Type B pancreatic cell (in vitro differentiated cells): ENCODE measurements at regions not wholly inside any gene's neighbourhood (a gene's known extent, or its start where the extent isn't known, plus 50 kb on each side); places are given as distances from the start of the nearest gene placed in this dataset.

Experiments
- DNase-seq: peaks from one replicate; pipeline ENCODE4 v3.0.0; 2021; ENCODE audit warnings: mixed read lengths; ENCODE audit not compliant: unreplicated experiment; ENCODE audit errors: extremely low spot score
- H3K27ac Mint-ChIP-seq: 2 replicates; pipeline ENCODE4 v1.8.0; 2021; ENCODE audit warnings: mild to moderate bottlenecking, mixed read lengths
- H3K27me3 Mint-ChIP-seq: 2 replicates; pipeline ENCODE4 v1.8.0; 2021; ENCODE audit warnings: mixed read lengths
- H3K36me3 Mint-ChIP-seq: 2 replicates; pipeline ENCODE4 v1.8.0; 2021; ENCODE audit warnings: mixed read lengths
- H3K4me1 Mint-ChIP-seq: one replicate; pipeline ENCODE4 v1.8.0; 2021; ENCODE audit warnings: mixed read lengths; ENCODE audit not compliant: unreplicated experiment
- H3K4me3 Mint-ChIP-seq: 2 replicates; pipeline ENCODE4 v1.8.0; 2021; ENCODE audit warnings: mild to moderate bottlenecking, mixed read lengths
- H3K9me3 Mint-ChIP-seq: 2 replicates; pipeline ENCODE4 v1.8.0; 2021; ENCODE audit warnings: mixed read lengths
- CTCF ChIP-seq: fragments of 200-600 bp; sonication (generic); conservative IDR thresholded peaks from 2 replicates; pipeline ENCODE4 v1.5.0; 2021; ENCODE audit warnings: antibody characterized with exemption, mild to moderate bottlenecking

DNA sequence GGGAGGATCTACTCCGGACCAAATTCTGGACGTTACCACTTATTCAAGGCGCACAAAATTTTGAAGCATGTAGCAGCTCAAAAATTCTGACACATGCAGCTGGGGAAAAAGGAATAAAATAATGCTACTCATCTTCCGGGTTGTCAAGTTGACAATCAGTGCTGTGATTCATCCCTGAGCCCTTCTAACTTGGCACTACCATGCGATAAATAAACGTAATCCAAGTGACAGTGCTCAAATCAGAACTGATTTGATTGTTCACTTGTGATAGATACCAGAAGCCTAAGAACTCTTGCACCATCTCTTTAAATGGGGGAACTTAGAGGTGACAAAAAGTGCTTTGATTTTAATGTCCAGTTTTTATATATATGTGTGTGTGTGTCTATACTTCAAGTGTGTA lies 230.2 kb upstream of the TLE4 start:
- DNase-seq: no peak
- no peak for TF ChIP-seq CTCF
- no peak overlapping the region for H3K27ac Mint-ChIP-seq
- no peak overlapping the region for H3K4me3 Mint-ChIP-seq
- peaks cover 3% of the 10 kb centered on the region for H3K36me3 Mint-ChIP-seq
- H3K9me3 Mint-ChIP-seq: no peaks in the 10 kb centered on the region
- no peaks in the 10 kb centered on the region for H3K4me1 Mint-ChIP-seq
- H3K27me3 Mint-ChIP-seq: peaks cover 4% of the 10 kb centered on the region

DNA sequence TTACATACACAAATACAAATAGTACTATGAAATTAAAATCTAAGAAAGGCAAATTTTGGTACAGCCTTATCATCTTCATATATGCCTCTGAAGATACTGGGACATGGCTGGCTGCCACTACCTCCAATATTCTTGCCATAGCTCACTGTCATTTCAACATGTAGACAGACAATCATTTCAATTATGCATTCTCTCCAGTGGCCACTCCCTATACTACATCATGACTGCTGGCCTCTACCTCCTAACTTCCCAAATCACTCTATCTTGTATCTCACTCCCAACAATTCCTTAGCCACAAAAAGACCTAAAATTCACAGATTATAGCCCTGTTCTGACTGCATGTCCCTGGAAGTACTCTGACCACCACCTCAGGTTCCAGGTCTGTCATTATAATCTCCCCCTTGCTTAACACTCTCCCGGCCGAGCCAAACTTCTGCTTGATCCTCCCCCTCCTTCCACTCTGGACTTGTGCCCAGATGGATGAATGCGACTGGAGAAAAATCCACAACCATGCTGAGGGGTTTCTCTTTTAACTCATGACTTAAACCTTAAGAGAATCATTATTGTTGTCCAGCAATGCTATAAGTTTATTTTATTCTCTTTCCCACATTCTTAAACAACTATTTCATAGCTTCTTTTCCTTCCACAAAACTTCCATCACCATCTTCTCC lies 225.3 kb upstream of the TLE4 start:
- H3K9me3 Mint-ChIP-seq: no peaks in the 10 kb centered on the region
- peaks cover 4% of the 10 kb centered on the region for H3K27me3 Mint-ChIP-seq
- TF ChIP-seq CTCF: no peak
- no peak overlapping the region for H3K27ac Mint-ChIP-seq
- H3K4me1 Mint-ChIP-seq: no peaks in the 10 kb centered on the region
- H3K36me3 Mint-ChIP-seq: no peaks in the 10 kb centered on the region
- no peak overlapping the region for H3K4me3 Mint-ChIP-seq
- no peak for DNase-seq

- Mint-ChIP-seq H3K27ac (no peak overlapping the region), H3K4me1 (peaks cover 5% of the 10 kb centered on the region), H3K9me3 (peaks cover 4% of the 10 kb centered on the region), H3K4me3 (no peak overlapping the region), H3K36me3 (no peaks in the 10 kb centered on the region), H3K27me3 (peaks cover 5% of the 10 kb centered on the region)
- no peak for DNase-seq
- no peak for TF ChIP-seq CTCF
These were observed 219.4 kb upstream of the TLE4 start for GRCh38 chr9:79352322-79352721.

GRCh38 chr9:79353856-79354520 lies 217.8 kb upstream of the TLE4 start:
- peaks cover 10% of the 10 kb centered on the region for H3K4me1 Mint-ChIP-seq
- no peaks in the 10 kb centered on the region for H3K36me3 Mint-ChIP-seq
- H3K27ac Mint-ChIP-seq: no peak overlapping the region
- H3K4me3 Mint-ChIP-seq: no peak overlapping the region
- no peak for TF ChIP-seq CTCF
- DNase-seq: no peak
- peaks cover 12% of the 10 kb centered on the region for H3K27me3 Mint-ChIP-seq
- H3K9me3 Mint-ChIP-seq: peaks cover 4% of the 10 kb centered on the region

DNA sequence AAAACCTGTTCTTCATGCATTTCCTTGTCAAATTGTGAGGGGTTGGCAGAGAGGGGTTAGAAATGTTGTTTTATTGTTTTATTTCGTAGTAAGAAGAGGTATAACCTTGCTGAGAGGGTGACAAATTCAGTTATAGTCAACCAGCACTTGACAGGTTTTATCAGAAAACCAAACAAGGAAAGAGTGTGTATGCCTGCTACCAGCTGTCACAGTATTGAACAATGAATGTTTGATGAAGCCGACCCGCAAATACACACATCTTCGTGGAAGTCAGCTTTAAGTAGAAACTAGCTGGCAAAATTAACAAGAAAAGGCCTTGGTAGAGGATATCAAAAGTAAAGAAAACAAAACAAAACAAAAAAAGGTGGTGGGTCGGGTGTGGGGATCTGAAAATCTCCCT lies 214.6 kb upstream of the TLE4 start:
- H3K4me1 Mint-ChIP-seq: peaks cover 16% of the 10 kb centered on the region
- no peak overlapping the region for H3K27ac Mint-ChIP-seq
- H3K36me3 Mint-ChIP-seq: no peaks in the 10 kb centered on the region
- H3K27me3 Mint-ChIP-seq: peaks cover 25% of the 10 kb centered on the region
- no peak for TF ChIP-seq CTCF
- H3K4me3 Mint-ChIP-seq: peak overlapping the region; percentile 57
- DNase-seq: no peak
- H3K9me3 Mint-ChIP-seq: no peaks in the 10 kb centered on the region
